B cell (primary cell): ENCODE measurements at regions not wholly inside any gene's neighbourhood (a gene's known extent, or its start where the extent isn't known, plus 50 kb on each side); places are given as distances from the start of the nearest gene placed in this dataset.

Experiments used
- ATAC-seq: fragments of 200-7000 bp; cut with Tn5 transposase; one replicate; pipeline ENCODE4 v1.10.0; 2021; ENCODE audit warnings: low read depth, mild to moderate bottlenecking, moderate number of reproducible peaks, moderate library complexity
- CTCF ChIA-PET: fragments of 350-600 bp; sonication (Branson Sonifier 250); formaldehyde crosslinking; loops from one replicate; lab custom pipeline; 2021; ENCODE audit warnings: antibody characterized with exemption, inconsistent platforms; lab: Charles Lee
- POLR2A ChIA-PET: fragments of 350-600 bp; sonication (Branson Sonifier 250); formaldehyde crosslinking; loops from one replicate; lab custom pipeline; 2021; ENCODE audit warnings: antibody characterized with exemption; lab: Charles Lee
- DNase-seq: peaks from one replicate; pipeline ENCODE4 v3.0.0; 2013
- H2AFZ ChIP-seq: 2 replicates; pipeline ENCODE4 v1.6.1; 2012; ENCODE audit warnings: mild to moderate bottlenecking, low read depth, low read length; ENCODE audit not compliant: insufficient read depth, poor library complexity, severe bottlenecking
- H3K27ac ChIP-seq, 2 donors: 1 replicate in 1 of 2; 2 replicates in 1 of 2; pipeline ENCODE4 v1.5.1; 2012 to 2013; ENCODE audit warnings: low read length in 2 of 2, mild to moderate bottlenecking in 2 of 2, moderate library complexity in 1 of 2
- H3K27me3 ChIP-seq, 4 experiments: fragments of 200-600 bp in 1 of 4; sonication (generic) in 1 of 4; replicated peaks in 1 of 4; 1 replicate in 2 of 4; 2 replicates in 2 of 4; pipeline versions ENCODE4 v1.6.1 to v1.7.0; 2013 to 2016; ENCODE audit warnings: low read length in 3 of 4, mild to moderate bottlenecking in 2 of 4, mixed read lengths in 1 of 4, moderate library complexity in 1 of 4; ENCODE audit not compliant: insufficient read depth in 4 of 4, control insufficient read depth in 3 of 4; ENCODE audit errors: control extremely low read depth in 1 of 4
- H3K36me3 ChIP-seq, 2 experiments: replicated peaks in 1 of 2; 1 replicate in 1 of 2; 2 replicates in 1 of 2; pipeline versions ENCODE4 v1.6.1 to v1.7.1; 2013; ENCODE audit warnings: low read length in 1 of 2; ENCODE audit not compliant: insufficient read depth in 2 of 2, control insufficient read depth in 1 of 2; ENCODE audit errors: control extremely low read depth in 1 of 2, extremely low read depth in 1 of 2
- H3K4me1 ChIP-seq, 2 donors: fragments of 200-600 bp in 1 of 2; sonication (generic) in 1 of 2; 1 replicate in 1 of 2; 2 replicates in 1 of 2; pipeline versions ENCODE4 v1.5.1 to v1.6.1; 2013 to 2017; ENCODE audit warnings: low read length in 2 of 2; ENCODE audit not compliant: control insufficient read depth in 2 of 2, insufficient read depth in 2 of 2
- H3K4me2 ChIP-seq: replicated peaks from 2 replicates; pipeline ENCODE3; 2012; ENCODE audit warnings: mild to moderate bottlenecking, low read depth, low read length; ENCODE audit not compliant: poor library complexity, severe bottlenecking
- H3K4me3 ChIP-seq, 5 experiments: fragments of 200-600 bp in 1 of 5; sonication (generic) in 1 of 5; 1 replicate in 3 of 5; 2 replicates in 2 of 5; pipeline versions ENCODE4 v1.5.1 to v1.7.0; 2011 to 2016; ENCODE audit warnings: low read length in 4 of 5, mild to moderate bottlenecking in 4 of 5, low read depth in 2 of 5, control low read depth in 1 of 5, moderate library complexity in 1 of 5; ENCODE audit not compliant: insufficient read depth in 1 of 5; ENCODE audit errors: control extremely low read depth in 1 of 5, extremely low read depth in 1 of 5
- H3K79me2 ChIP-seq: fragments of 200-600 bp; sonication (generic); one replicate; pipeline ENCODE4 v1.6.0; 2016; ENCODE audit warnings: low read length; ENCODE audit not compliant: control insufficient read depth, insufficient read depth
- H3K9ac ChIP-seq: fragments of 200-600 bp; sonication (generic); 2 replicates; pipeline ENCODE4 v1.6.1; 2017; ENCODE audit warnings: mild to moderate bottlenecking, low read length, moderate library complexity
- H3K9me3 ChIP-seq, 3 donors: one replicate each; pipeline versions ENCODE4 v1.6.1 to v1.7.1; 2013; ENCODE audit warnings: low read length in 2 of 3; ENCODE audit not compliant: control insufficient read depth in 2 of 3, insufficient read depth in 1 of 3; ENCODE audit errors: control extremely low read depth in 1 of 3
- H4K20me1 ChIP-seq: 2 replicates; pipeline ENCODE4 v1.6.0; 2012; ENCODE audit warnings: mild to moderate bottlenecking, low read length; ENCODE audit not compliant: insufficient read depth, control insufficient read depth, poor library complexity, severe bottlenecking
- H3K27ac Mint-ChIP-seq: one replicate; pipeline ENCODE4 v1.8.0; 2021; ENCODE audit warnings: mixed read lengths
- H3K27me3 Mint-ChIP-seq: one replicate; pipeline ENCODE4 v1.8.0; 2021; ENCODE audit warnings: mixed read lengths
- H3K4me1 Mint-ChIP-seq: one replicate; pipeline ENCODE4 v1.8.0; 2021; ENCODE audit warnings: mixed read lengths
- H3K4me3 Mint-ChIP-seq: one replicate; pipeline ENCODE4 v1.8.0; 2021; ENCODE audit warnings: mixed read lengths
- H3K9me3 Mint-ChIP-seq: one replicate; pipeline ENCODE4 v1.8.0; 2022; ENCODE audit warnings: mixed read lengths; ENCODE audit not compliant: insufficient read depth
- CTCF ChIP-seq: fragments of 200-600 bp; IDR thresholded peaks from one replicate; pipeline ENCODE4 v1.8.0; 2022; ENCODE audit warnings: antibody characterized with exemption, mild to moderate bottlenecking
- EZH2 ChIP-seq: IDR thresholded peaks from 2 replicates; pipeline ENCODE4 v1.6.1; 2012; ENCODE audit warnings: borderline replicate concordance, low read depth, mild to moderate bottlenecking, moderate library complexity, low read length; ENCODE audit not compliant: insufficient read depth, poor library complexity, severe bottlenecking
- WGBS: methylation state at CpG from one replicate; pipeline ENCODE4 v1.1.5; 2013; ENCODE audit warnings: missing lambda C conversion rate; ENCODE audit not compliant: insufficient coverage; 5-methylcytosine and 5-hydroxymethylcytosine counted together
- intact Hi-C: fragments of 100-400 bp; cut with micrococcal nuclease; formaldehyde crosslinking; loops from one replicate; pipeline ENCODE4 v1.10.0; 2022

- Histone ChIP-seq H3K9ac (no peak overlapping the region), H3K79me2 (no peaks in the 10 kb centered on the region), H3K36me3 (no peaks in the 10 kb centered on the region), H4K20me1 (no peaks in the 10 kb centered on the region), H3K4me3 (no peak overlapping the region), H2AFZ (no peak overlapping the region), H3K27me3 (no peaks in the 10 kb centered on the region), H3K4me2 (no peak overlapping the region), H3K4me1 (no peaks in the 10 kb centered on the region), H3K27ac (no peak overlapping the region), H3K9me3 (peaks cover 0 to 4% (median 0%) of the 10 kb centered on the region in 3 donors)
- Mint-ChIP-seq H3K4me3 (no peak overlapping the region), H3K4me1 (no peaks in the 10 kb centered on the region), H3K9me3 (no peaks in the 10 kb centered on the region), H3K27ac (no peak overlapping the region), H3K27me3 (peaks cover 4% of the 10 kb centered on the region)
- no CpG with 5 or more reads among the region's 1 CpG for WGBS
- DNase-seq = no peak
- intact Hi-C loops = no loop called here
- ATAC-seq = no peak
- CTCF ChIA-PET = no interaction called here
- POLR2A ChIA-PET = no interaction called here
- TF ChIP-seq EZH2 = no peak
- no peak for TF ChIP-seq CTCF
Measured at GRCh38 chr17:72296456-72296855, 175.6 kb downstream of the SOX9 start.

- Histone ChIP-seq H3K36me3 (no peaks in the 10 kb centered on the region), H3K27me3 (no peaks in the 10 kb centered on the region), H3K27ac (no peak overlapping the region), H3K4me3 (no peak overlapping the region), H2AFZ (no peak overlapping the region), H3K79me2 (no peaks in the 10 kb centered on the region), H3K9ac (no peak overlapping the region), H3K9me3 (peaks cover 0 to 4% (median 0%) of the 10 kb centered on the region in 3 donors), H3K4me2 (no peak overlapping the region), H4K20me1 (no peaks in the 10 kb centered on the region), H3K4me1 (no peaks in the 10 kb centered on the region)
- no peaks in the 10 kb centered on the region for H3K4me1 Mint-ChIP-seq
- WGBS = 59% methylated on average over 8 of the region's 9 CpGs
- ATAC-seq = no peak
- intact Hi-C loops = no loop called here
- H3K27me3 Mint-ChIP-seq = peaks cover 4% of the 10 kb centered on the region
- POLR2A ChIA-PET = no interaction called here
- no peak for DNase-seq
- no peak overlapping the region for H3K27ac Mint-ChIP-seq
- TF ChIP-seq EZH2 (no peak), CTCF (no peak)
- CTCF ChIA-PET = no interaction called here
- H3K4me3 Mint-ChIP-seq = no peak overlapping the region
- no peaks in the 10 kb centered on the region for H3K9me3 Mint-ChIP-seq
Measured at GRCh38 chr17:72297326-72298115, 176.7 kb downstream of the SOX9 start.
